GM19238 (cell line): ENCODE measurements at regions not wholly inside any gene's neighbourhood (a gene's known extent, or its start where the extent isn't known, plus 50 kb on each side); places are given as distances from the start of the nearest gene placed in this dataset.

Experiments
- DNase-seq: peaks from one replicate; pipeline ENCODE4 v3.0.0; 2011; ENCODE audit warnings: low spot score; ENCODE audit not compliant: insufficient read length

- no peak for DNase-seq
Measured at GRCh38 chr6:43852350-43852864, 82.4 kb downstream of the VEGFA start.

- no peak for DNase-seq
Measured at GRCh38 chr6:43851204-43851865, 81.3 kb downstream of the VEGFA start.

DNA sequence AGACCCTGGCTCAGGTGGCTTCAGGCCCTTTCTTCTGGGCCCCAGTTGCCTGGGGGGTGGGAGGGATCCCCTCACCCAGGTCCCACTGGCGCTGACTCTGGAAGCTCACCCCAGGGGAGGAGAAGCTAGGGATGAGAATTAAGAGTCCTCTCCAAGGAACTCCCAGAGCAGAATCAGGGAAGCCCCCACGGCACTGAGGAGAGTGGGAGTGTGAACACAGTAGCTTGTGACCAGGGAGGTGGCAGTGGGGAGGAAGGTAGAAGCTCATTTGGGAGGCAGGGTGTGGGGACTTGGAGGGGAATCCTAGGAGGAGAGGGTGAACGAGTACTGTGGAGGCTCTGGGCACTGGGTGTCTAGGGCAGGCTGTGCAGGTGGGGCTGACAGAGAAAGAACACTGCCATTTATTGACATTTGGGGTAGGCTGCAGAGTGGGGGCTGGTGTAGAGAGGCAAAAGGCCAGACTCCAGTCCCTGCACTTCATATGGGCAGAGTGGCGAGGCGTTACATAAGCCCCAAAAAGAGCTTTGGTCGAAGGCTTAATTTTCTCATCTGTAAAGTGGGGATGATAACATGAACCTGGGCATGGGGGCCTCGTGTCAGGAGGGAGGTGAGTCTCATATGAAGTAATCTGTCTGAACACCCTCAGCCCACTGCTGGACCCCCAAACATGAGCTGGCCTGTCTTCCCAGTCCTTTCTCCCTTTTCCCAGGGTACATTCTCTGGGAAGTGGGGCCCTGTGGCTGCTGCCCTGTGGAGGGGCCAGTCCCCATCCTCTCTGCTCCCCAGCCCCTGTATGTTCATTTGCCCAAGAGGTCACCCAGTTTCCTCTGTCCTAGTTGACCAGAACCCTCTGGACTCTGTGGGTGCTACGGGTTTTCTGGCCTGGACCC is 80.5 kb downstream of the VEGFA start:
- no peak for DNase-seq

- DNase-seq: no peak
Measured at GRCh38 chr6:43849844-43850243, 79.8 kb downstream of the VEGFA start.

- DNase-seq: no peak
Measured at GRCh38 chr6:43848671-43849391, 78.8 kb downstream of the VEGFA start.

DNA sequence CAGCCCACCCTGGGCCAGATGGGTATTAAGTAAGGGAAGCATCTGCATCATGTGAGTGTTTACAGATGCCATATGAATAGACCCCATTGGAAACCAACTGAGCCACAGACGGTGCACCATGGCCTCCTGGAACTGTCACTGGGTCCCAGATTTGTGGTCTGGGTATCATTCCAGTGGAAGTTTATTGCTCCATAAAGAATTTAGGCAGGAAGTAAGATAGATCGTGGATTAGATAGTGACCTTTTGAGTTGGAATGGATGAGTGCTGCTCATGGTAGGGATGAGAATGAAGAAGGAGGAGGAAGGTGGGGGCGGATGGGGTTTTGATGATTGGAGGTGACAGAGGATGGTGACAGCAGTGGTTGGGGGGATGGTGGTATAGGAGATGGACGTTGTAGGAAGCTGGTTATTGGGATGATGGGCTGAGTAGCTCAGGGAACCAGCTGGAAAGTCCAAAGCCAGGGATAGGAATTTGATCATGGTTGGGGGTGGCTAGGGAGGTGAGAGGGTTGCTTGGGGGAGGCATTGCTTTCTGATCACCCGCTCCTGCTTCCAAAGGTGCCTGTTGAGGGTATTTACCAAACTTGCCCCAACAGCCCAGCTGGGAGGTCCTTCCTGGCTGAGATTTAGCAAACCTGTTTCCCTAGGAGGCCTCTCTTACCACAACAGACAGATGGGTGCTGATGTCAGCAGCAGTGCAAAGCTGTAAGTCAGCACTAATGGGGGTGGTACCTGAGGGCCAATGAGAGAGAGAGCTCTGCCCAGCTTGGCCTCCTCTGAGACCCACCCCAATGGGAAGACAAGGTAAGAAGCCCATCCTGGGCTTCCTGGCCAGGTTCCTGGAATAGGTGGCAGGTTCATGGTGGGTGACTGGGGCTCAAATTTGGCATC is 78.0 kb downstream of the VEGFA start:
- DNase-seq: no peak

DNA sequence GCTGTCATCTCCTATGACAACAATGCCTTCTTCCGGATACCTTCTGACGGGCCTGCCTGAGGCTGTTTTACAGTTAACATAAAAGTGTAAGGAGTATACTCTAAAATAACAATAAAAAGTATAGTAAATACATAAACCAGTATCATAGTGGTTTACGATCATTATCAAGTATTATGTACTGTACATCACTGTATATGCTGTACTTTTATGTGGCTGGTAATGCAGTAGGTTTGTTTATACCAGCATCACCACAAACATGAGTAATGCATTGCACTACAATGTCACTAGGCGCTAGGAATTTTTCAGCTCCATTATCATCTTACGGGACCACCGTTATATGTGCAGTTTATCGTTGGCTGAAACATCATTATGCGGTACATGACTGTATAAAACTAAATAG is 76.5 kb downstream of the VEGFA start:
- DNase-seq: no peak

DNA sequence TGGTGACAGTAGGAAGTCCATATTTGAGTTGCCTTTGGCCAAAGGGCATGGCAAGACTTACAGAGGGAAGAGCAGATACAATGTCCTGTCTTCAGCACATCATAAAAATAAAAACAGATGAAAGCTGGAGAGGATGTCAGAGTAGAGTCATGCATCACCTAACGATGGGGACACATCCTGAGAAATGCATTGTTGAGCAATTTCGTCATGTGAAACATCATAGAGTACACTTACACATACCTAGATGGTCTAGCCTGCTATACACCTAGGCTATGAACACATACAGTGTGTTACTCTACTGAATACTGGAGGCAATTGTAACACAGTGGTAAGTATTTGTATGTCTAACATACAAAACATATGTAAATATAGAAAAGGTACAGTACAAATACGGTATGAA is 75.6 kb downstream of the VEGFA start:
- no peak for DNase-seq

DNA sequence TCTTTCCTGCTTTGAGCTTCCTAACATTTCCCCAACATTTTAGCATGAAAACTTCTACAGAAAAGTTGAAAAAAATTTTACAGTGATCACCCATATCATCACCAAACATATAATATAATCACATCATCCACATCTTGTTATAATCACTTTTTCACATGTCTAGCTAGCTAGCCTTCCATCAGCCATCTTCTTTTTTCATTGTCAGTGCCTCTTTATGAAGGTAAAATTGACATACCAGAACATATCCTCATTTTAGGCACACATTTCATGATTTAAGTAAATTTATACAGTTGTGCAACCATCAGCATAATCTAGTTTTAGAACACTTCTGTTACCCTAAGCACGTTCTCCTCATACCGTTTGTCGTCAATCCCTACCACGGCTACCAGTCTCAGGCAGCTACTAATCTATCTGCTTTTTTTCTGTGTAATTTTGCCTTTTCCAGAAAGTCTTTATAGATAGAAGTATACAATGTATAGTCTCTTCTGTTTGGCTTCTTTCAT is 73.7 kb downstream of the VEGFA start:
- no peak for DNase-seq

DNA sequence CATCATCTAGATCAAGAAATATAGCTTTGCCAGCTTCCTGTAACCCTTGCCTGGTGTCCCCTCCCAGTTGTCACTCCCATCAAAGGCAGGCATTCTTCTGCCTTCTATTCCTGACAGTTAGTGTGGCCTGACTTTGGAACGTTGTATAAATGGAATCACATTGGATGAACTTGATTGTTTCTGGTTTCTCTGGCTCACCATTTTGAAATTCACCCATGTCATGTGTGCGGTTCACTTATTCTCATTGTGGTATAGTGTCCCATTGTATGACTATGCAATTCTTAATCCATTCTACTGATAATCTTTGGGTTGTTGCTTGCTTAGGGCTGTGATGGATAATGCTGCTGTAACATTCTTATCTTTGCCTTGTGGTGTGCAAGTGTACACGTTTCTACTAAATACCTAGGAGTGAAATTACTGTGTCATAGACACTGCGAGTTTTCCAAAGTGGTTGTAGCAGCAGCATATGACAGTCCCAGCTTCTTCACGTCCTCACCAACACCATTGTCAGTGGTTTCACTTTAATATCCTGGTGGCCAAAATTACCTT is 73.2 kb downstream of the VEGFA start:
- no peak for DNase-seq

DNA sequence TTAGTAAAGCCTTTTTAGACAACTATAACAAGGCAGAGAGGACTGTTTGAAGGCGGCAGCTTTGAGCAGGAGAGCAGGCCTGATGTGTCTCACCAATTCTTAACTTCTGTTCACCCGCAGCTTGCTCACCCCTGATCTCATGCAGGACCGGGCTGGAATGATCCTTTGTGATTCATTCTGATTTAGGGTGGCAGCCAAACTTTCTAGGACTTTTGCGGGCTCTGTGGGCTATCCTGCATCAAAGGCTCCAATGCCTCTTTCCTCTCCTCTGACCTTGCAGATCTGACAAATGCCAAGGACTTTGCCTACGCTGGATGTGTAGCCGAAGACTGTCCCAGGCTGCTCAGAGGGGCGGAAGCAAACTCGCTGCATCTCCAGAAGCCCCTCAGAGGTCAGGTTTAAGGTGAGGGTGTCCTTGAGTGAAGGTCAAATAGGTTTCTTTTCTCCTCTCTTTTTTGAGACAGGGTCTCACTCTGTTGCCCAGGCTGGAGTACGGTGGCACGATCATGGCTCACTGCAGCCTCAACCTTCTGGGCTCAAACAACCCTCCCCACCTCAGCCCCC is 72.3 kb downstream of the VEGFA start:
- DNase-seq: no peak

DNA sequence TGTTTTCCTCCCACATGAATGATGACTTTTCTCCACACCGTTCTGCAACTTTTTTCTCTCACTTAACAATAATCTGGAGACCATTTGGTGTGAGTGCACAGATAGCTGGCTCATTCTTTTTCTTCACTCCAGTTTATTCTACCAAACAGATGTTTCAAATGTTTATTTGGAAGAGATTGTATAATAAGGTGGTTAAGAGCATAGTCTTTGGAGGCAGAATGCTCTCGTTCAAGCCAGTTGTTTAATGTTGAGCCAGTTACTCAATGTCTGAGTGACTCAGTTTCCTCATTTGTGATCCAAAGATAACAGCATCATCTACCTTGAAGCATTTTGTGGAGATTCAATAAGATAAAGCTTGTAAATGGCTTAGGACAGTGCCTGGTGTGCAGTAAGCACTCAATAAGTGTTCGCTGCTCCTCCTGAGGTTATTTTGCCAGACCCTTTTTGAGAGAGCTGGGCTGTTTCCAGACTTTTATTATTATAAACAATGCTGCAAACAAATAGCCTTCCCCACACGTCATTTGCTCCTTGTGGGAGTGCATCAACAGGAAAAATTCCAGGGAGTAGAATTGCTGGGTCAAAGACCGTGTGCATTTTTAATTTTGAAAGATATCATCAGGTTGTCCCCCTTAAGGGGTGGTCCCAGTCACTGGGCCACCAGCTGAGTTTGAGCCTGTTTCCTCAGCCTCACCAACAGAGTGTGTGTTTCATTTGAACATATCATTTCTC is 70.6 kb downstream of the VEGFA start:
- DNase-seq: no peak

DNA sequence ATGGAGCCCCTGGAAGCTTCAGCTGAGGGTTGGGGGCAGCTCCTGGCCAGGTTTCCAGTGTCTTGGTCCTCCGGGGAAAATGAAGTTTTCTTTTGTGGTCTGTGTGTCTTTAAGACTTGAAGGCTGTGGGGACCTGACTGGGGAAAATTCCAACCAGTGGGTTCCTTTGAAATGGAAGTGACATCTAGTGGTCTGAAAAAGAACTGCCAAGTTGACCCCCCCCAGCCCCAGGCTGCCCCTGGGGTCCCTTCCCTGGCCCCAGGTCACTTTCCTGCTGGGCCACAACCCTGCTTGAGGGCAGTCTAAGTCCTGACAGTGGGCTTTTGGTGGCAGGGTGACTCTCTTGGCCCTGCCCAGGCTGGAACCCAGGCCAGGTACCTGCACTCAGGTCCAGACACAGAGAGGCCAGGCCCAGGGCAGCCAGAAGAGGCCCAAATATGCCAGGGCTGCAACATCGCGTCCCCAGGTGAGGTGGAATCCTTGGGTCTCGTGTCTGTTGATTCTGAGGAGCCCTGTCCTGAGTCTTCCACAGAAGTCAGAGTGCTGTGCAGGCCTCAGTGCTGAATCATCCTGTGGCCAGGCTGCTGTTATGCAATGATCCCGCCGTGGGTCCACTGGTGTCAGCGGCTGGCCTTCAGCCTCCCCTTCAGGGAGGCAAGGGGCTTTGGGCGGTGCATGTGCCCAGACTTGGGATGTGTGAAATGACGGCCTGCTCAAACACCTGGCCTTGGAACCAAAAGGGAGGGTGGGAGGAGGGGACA is 68.4 kb downstream of the VEGFA start:
- no peak for DNase-seq

- no peak for DNase-seq
Measured at GRCh38 chr6:43837507-43837906, 67.5 kb downstream of the VEGFA start.

GRCh38 chr6:43836507-43837240 is 66.7 kb downstream of the VEGFA start:
- no peak for DNase-seq
